ENCODE measurements at regions not wholly inside any gene's neighbourhood (a gene's known extent, or its start where the extent isn't known, plus 50 kb on each side); places are given as distances from the start of the nearest gene placed in this dataset.

GRCh38 chr11:82577246-82577645 is 156.4 kb downstream of the FAM181B start:
- Histone ChIP-seq H3K36me3 (ENCODE audit: control insufficient read depth in 4 of 4, insufficient read depth in 4 of 4, low read length in 4 of 4) (no peaks in the 10 kb centered on the region), H3K4me1 (ENCODE audit: control insufficient read depth in 5 of 5, insufficient read depth in 5 of 5, low read length in 5 of 5) (no peaks in the 10 kb centered on the region), H3K9me3 (ENCODE audit: control insufficient read depth in 4 of 4, insufficient read depth in 3 of 4, low read length in 3 of 4) (peaks cover 0 to 3% (median 0%) of the 10 kb centered on the region in 4 donors), H3K27ac (ENCODE audit: low read depth in 1 of 2, low read length in 1 of 2) (no peak overlapping the region), H3K27me3 (ENCODE audit: control insufficient read depth in 3 of 3, insufficient read depth in 3 of 3, low read length in 2 of 3) (no peaks in the 10 kb centered on the region), H3K4me3 (no peak overlapping the region), H3K9ac (ENCODE audit: insufficient read depth in 1 of 2, low read length in 2 of 2) (no peak overlapping the region)
- no peak for ATAC-seq (ENCODE audit: insufficient read depth, low FRiP score)
- TF ChIP-seq, protein P1, sequence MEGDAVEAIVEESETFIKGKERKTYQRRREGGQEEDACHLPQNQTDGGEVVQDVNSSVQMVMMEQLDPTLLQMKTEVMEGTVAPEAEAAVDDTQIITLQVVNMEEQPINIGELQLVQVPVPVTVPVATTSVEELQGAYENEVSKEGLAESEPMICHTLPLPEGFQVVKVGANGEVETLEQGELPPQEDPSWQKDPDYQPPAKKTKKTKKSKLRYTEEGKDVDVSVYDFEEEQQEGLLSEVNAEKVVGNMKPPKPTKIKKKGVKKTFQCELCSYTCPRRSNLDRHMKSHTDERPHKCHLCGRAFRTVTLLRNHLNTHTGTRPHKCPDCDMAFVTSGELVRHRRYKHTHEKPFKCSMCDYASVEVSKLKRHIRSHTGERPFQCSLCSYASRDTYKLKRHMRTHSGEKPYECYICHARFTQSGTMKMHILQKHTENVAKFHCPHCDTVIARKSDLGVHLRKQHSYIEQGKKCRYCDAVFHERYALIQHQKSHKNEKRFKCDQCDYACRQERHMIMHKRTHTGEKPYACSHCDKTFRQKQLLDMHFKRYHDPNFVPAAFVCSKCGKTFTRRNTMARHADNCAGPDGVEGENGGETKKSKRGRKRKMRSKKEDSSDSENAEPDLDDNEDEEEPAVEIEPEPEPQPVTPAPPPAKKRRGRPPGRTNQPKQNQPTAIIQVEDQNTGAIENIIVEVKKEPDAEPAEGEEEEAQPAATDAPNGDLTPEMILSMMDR (IDR thresholded peaks at IDR 0.05; ENCODE audit: control extremely low read depth, extremely low read depth) = no peak
- WGBS, 2 donors = 80 to 91% methylated on average over 5 of the region's 5 CpGs
- no peak for DNase-seq

- 50 to 63% methylated on average over 5 of the region's 5 CpGs for WGBS, 2 donors
- H3K9me3 ChIP-seq (ENCODE audit: control insufficient read depth in 4 of 4, insufficient read depth in 3 of 4, low read length in 3 of 4) = no peaks in the 10 kb centered on the region
- H3K4me3 ChIP-seq = no peak overlapping the region
- TF ChIP-seq, protein P1 (IDR thresholded peaks at IDR 0.05; ENCODE audit: control extremely low read depth, extremely low read depth) = no peak
- ATAC-seq (ENCODE audit: insufficient read depth, low FRiP score) (no peak), DNase-seq (no peak)
- no peaks in the 10 kb centered on the region for H3K27me3 ChIP-seq (ENCODE audit: control insufficient read depth in 3 of 3, insufficient read depth in 3 of 3, low read length in 2 of 3)
- no peak overlapping the region for H3K9ac ChIP-seq (ENCODE audit: insufficient read depth in 1 of 2, low read length in 2 of 2)
- no peak overlapping the region for H3K27ac ChIP-seq (ENCODE audit: low read depth in 1 of 2, low read length in 1 of 2)
- no peaks in the 10 kb centered on the region for H3K36me3 ChIP-seq (ENCODE audit: control insufficient read depth in 4 of 4, insufficient read depth in 4 of 4, low read length in 4 of 4)
- no peaks in the 10 kb centered on the region for H3K4me1 ChIP-seq (ENCODE audit: control insufficient read depth in 5 of 5, insufficient read depth in 5 of 5, low read length in 5 of 5)
These were observed 172.8 kb downstream of the FAM181B start for GRCh38 chr11:82560836-82561235.

GRCh38 chr11:82559609-82560008 is 174.1 kb downstream of the FAM181B start:
- Histone ChIP-seq H3K27me3 (ENCODE audit: control insufficient read depth in 3 of 3, insufficient read depth in 3 of 3, low read length in 2 of 3) (no peaks in the 10 kb centered on the region), H3K36me3 (ENCODE audit: control insufficient read depth in 4 of 4, insufficient read depth in 4 of 4, low read length in 4 of 4) (no peaks in the 10 kb centered on the region), H3K9ac (ENCODE audit: insufficient read depth in 1 of 2, low read length in 2 of 2) (no peak overlapping the region), H3K4me1 (ENCODE audit: control insufficient read depth in 5 of 5, insufficient read depth in 5 of 5, low read length in 5 of 5) (no peaks in the 10 kb centered on the region), H3K9me3 (ENCODE audit: control insufficient read depth in 4 of 4, insufficient read depth in 3 of 4, low read length in 3 of 4) (no peaks in the 10 kb centered on the region), H3K27ac (ENCODE audit: low read depth in 1 of 2, low read length in 1 of 2) (no peak overlapping the region), H3K4me3 (no peak overlapping the region)
- ATAC-seq (ENCODE audit: insufficient read depth, low FRiP score) = no peak
- 71 to 72% methylated on average over 2 of the region's 2 CpGs for WGBS, 2 donors
- no peak for DNase-seq
- TF ChIP-seq, protein P1 (IDR thresholded peaks at IDR 0.05; ENCODE audit: control extremely low read depth, extremely low read depth) = no peak

DNA sequence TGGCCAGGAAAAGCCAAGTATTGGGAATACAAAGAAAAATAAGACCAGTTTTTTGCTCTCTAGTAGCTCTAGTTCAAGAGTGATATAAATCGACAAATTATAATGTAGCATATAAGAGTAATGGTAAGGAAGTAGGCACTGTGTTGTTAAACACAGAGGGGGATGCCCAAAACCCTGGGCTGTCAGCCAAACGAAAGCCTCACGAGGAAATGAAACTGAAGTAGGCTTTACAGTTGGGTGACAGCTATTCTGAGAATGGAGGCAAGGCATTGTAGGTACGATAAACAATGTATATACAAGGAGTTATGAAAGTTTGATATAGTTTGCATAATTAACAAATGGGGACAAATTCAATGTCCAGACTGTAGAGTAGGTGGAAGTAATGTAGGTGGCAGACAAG is 176.4 kb downstream of the FAM181B start:
- H3K4me3 ChIP-seq = no peak overlapping the region
- no peaks in the 10 kb centered on the region for H3K4me1 ChIP-seq (ENCODE audit: control insufficient read depth in 5 of 5, insufficient read depth in 5 of 5, low read length in 5 of 5)
- TF ChIP-seq, protein P1 (IDR thresholded peaks at IDR 0.05; ENCODE audit: control extremely low read depth, extremely low read depth) = no peak
- DNase-seq (no peak), ATAC-seq (ENCODE audit: insufficient read depth, low FRiP score) (peak; percentile 37)
- no peaks in the 10 kb centered on the region for H3K36me3 ChIP-seq (ENCODE audit: control insufficient read depth in 4 of 4, insufficient read depth in 4 of 4, low read length in 4 of 4)
- H3K9ac ChIP-seq (ENCODE audit: insufficient read depth in 1 of 2, low read length in 2 of 2) = no peak overlapping the region
- H3K27ac ChIP-seq (ENCODE audit: low read depth in 1 of 2, low read length in 1 of 2) = no peak overlapping the region
- no peaks in the 10 kb centered on the region for H3K9me3 ChIP-seq (ENCODE audit: control insufficient read depth in 4 of 4, insufficient read depth in 3 of 4, low read length in 3 of 4)
- no peaks in the 10 kb centered on the region for H3K27me3 ChIP-seq (ENCODE audit: control insufficient read depth in 3 of 3, insufficient read depth in 3 of 3, low read length in 2 of 3)
- WGBS, 2 donors = 38 to 43% methylated on average over 4 of the region's 4 CpGs

Data from lung (tissue), 11 donors.